Muscle of leg (tissue), 3 donors: ENCODE measurements at regions not wholly inside any gene's neighbourhood (a gene's known extent, or its start where the extent isn't known, plus 50 kb on each side); places are given as distances from the start of the nearest gene placed in this dataset.
"Not testable (repeated sequence)": the region's sequence is repeated elsewhere in the genome, so short reads cannot be mapped to it uniquely, and the experiment has no call there.

ENCODE experiments used
- DNase-seq: peaks from one replicate; pipeline ENCODE4 v3.0.0; 2013
- H3K27ac ChIP-seq: one replicate; pipeline ENCODE4 v1.5.1; 2013; ENCODE audit warnings: mild to moderate bottlenecking, low read length, control low read depth
- H3K27me3 ChIP-seq: one replicate; pipeline ENCODE4 v1.6.1; 2013; ENCODE audit warnings: low read length; ENCODE audit not compliant: control insufficient read depth, insufficient read depth
- H3K36me3 ChIP-seq: one replicate; pipeline ENCODE4 v1.6.1; 2013; ENCODE audit warnings: low read length; ENCODE audit not compliant: control insufficient read depth, insufficient read depth
- H3K4me1 ChIP-seq: one replicate; pipeline ENCODE4 v1.6.1; 2013; ENCODE audit warnings: low read length; ENCODE audit not compliant: control insufficient read depth, insufficient read depth
- H3K4me3 ChIP-seq: one replicate; pipeline ENCODE4 v1.5.1; 2013; ENCODE audit warnings: low read length, control low read depth
- H3K9me3 ChIP-seq: replicated peaks from 2 replicates; pipeline ENCODE4 v1.6.1; 2013; ENCODE audit warnings: low read depth, low read length; ENCODE audit not compliant: control insufficient read depth
- WGBS: methylation state at CpG from one replicate; pipeline ENCODE4 v1.1.5; 2013; ENCODE audit warnings: missing lambda C conversion rate; ENCODE audit not compliant: insufficient coverage; 5-methylcytosine and 5-hydroxymethylcytosine counted together

- 54% methylated on average over 2 of the region's 2 CpGs for WGBS
- peaks cover 2% of the 10 kb centered on the region for H3K27me3 ChIP-seq
- no peak for DNase-seq
- no peaks in the 10 kb centered on the region for H3K4me1 ChIP-seq
- no peak overlapping the region for H3K27ac ChIP-seq
- H3K9me3 ChIP-seq: no peaks in the 10 kb centered on the region
- H3K4me3 ChIP-seq: no peak overlapping the region
- no peaks in the 10 kb centered on the region for H3K36me3 ChIP-seq
Observed at GRCh38 chr6:44742828-44743372, 355.4 kb downstream of the CDC5L start.

- not testable (repeated sequence) for H3K4me3 ChIP-seq, H3K27me3 ChIP-seq, H3K27ac ChIP-seq, H3K36me3 ChIP-seq, H3K9me3 ChIP-seq, H3K4me1 ChIP-seq, DNase-seq
- 95% methylated on average over 18 of the region's 18 CpGs for whole genome bisulfite sequencing
Observed at GRCh38 chr6:44760116-44760515, 372.6 kb downstream of the CDC5L start.

GRCh38 chr6:44761046-44761445, 373.5 kb downstream of the CDC5L start:
- H3K27me3 ChIP-seq: no peaks in the 10 kb centered on the region
- H3K27ac ChIP-seq: no peak overlapping the region
- no peak overlapping the region for H3K4me3 ChIP-seq
- H3K4me1 ChIP-seq: no peaks in the 10 kb centered on the region
- no peak for DNase-seq
- peaks cover 8% of the 10 kb centered on the region for H3K9me3 ChIP-seq
- H3K36me3 ChIP-seq: no peaks in the 10 kb centered on the region

- H3K27me3 ChIP-seq: no peaks in the 10 kb centered on the region
- H3K36me3 ChIP-seq: no peaks in the 10 kb centered on the region
- WGBS: no CpG with 5 or more reads among the region's 1 CpG
- H3K4me3 ChIP-seq: no peak overlapping the region
- peaks cover 8% of the 10 kb centered on the region for H3K9me3 ChIP-seq
- H3K27ac ChIP-seq: no peak overlapping the region
- DNase-seq: no peak
- no peaks in the 10 kb centered on the region for H3K4me1 ChIP-seq
Observed at GRCh38 chr6:44762496-44762895, 375.0 kb downstream of the CDC5L start.

- no peak overlapping the region for H3K4me3 ChIP-seq
- no peaks in the 10 kb centered on the region for H3K27me3 ChIP-seq
- no peaks in the 10 kb centered on the region for H3K36me3 ChIP-seq
- no peaks in the 10 kb centered on the region for H3K9me3 ChIP-seq
- no peaks in the 10 kb centered on the region for H3K4me1 ChIP-seq
- no CpG with 5 or more reads among the region's 4 CpGs for WGBS
- DNase-seq: peak; percentile 20
- H3K27ac ChIP-seq: no peak overlapping the region
Observed at GRCh38 chr6:44771647-44772415, 384.3 kb downstream of the CDC5L start.

- no peaks in the 10 kb centered on the region for H3K9me3 ChIP-seq
- H3K4me1 ChIP-seq: no peaks in the 10 kb centered on the region
- H3K27me3 ChIP-seq: no peaks in the 10 kb centered on the region
- H3K36me3 ChIP-seq: no peaks in the 10 kb centered on the region
- no peak for DNase-seq
- no peak overlapping the region for H3K4me3 ChIP-seq
- H3K27ac ChIP-seq: no peak overlapping the region
Observed at GRCh38 chr6:44772838-44773237, 385.3 kb downstream of the CDC5L start.

GRCh38 chr6:44775121-44775520, 387.6 kb downstream of the CDC5L start:
- no peaks in the 10 kb centered on the region for H3K27me3 ChIP-seq
- H3K36me3 ChIP-seq: no peaks in the 10 kb centered on the region
- H3K4me3 ChIP-seq: no peak overlapping the region
- 60% methylated on average over 1 of the region's 1 CpG for WGBS
- H3K9me3 ChIP-seq: no peaks in the 10 kb centered on the region
- no peak overlapping the region for H3K27ac ChIP-seq
- DNase-seq: no peak
- H3K4me1 ChIP-seq: no peaks in the 10 kb centered on the region

GRCh38 chr6:44776344-44776743, 388.8 kb downstream of the CDC5L start:
- Histone ChIP-seq H3K36me3 (no peaks in the 10 kb centered on the region), H3K9me3 (no peaks in the 10 kb centered on the region), H3K27ac (no peak overlapping the region), H3K4me1 (no peaks in the 10 kb centered on the region), H3K27me3 (no peaks in the 10 kb centered on the region), H3K4me3 (no peak overlapping the region)
- DNase-seq: no peak

GRCh38 chr6:44778513-44778912, 391.0 kb downstream of the CDC5L start:
- no peak overlapping the region for H3K4me3 ChIP-seq
- no CpG with 5 or more reads among the region's 1 CpG for WGBS
- H3K27ac ChIP-seq: no peak overlapping the region
- H3K9me3 ChIP-seq: no peaks in the 10 kb centered on the region
- H3K36me3 ChIP-seq: no peaks in the 10 kb centered on the region
- DNase-seq: no peak
- peaks cover 3% of the 10 kb centered on the region for H3K4me1 ChIP-seq
- H3K27me3 ChIP-seq: no peaks in the 10 kb centered on the region
